GM12878 (cell line): ENCODE measurements at regions not wholly inside any gene's neighbourhood (a gene's known extent, or its start where the extent isn't known, plus 50 kb on each side); places are given as distances from the start of the nearest gene placed in this dataset.

Source experiments
- CHD2 ChIP-seq: IDR thresholded peaks from 2 replicates; pipeline ENCODE4 v1.6.1; 2011; ENCODE audit warnings: low read depth, low read length, improper control_type of control experiment, borderline replicate concordance
- CHD4 ChIP-seq: fragments of 200-600 bp; sonication (generic); IDR thresholded peaks from 2 replicates; pipeline ENCODE4 v1.6.1; 2016; ENCODE audit warnings: mild to moderate bottlenecking
- CTCF ChIP-seq, 3 experiments: IDR thresholded peaks in 2 of 3; conservative IDR thresholded peaks in 1 of 3; 2 replicates each; pipeline ENCODE4 v1.5.1; 2011; ENCODE audit warnings: low read depth in 3 of 3, low read length in 3 of 3, mild to moderate bottlenecking in 3 of 3, control low read depth in 2 of 3, moderate library complexity in 2 of 3, inconsistent platforms in 1 of 3, mixed read lengths in 1 of 3; ENCODE audit not compliant: control insufficient read depth in 2 of 3, insufficient read depth in 1 of 3; ENCODE audit errors: extremely low read depth in 1 of 3
- POLR2A ChIP-seq: IDR thresholded peaks from 2 replicates; pipeline ENCODE4 v1.6.1; 2011; ENCODE audit warnings: low read depth, mild to moderate bottlenecking, low read length

- no peak for TF ChIP-seq CHD2
- TF ChIP-seq POLR2A: no peak
- no peak for TF ChIP-seq CHD4
- no peak for TF ChIP-seq CTCF (IDR thresholded peaks at IDR 0.05 in 2 of 3, conservative IDR thresholded peaks at IDR 0.05 in 1 of 3; ENCODE audit: control insufficient read depth in 2 of 3, extremely low read depth in 1 of 3, insufficient read depth in 1 of 3, low read depth in 3 of 3, low read length in 3 of 3)
These were observed 1071.2 kb upstream of the USP15 start for GRCh38 chr12:61188801-61189595.
